ENCODE measurements at regions not wholly inside any gene's neighbourhood (a gene's known extent, or its start where the extent isn't known, plus 50 kb on each side); places are given as distances from the start of the nearest gene placed in this dataset.
"Not testable (repeated sequence)": the region's sequence is repeated elsewhere in the genome, so short reads cannot be mapped to it uniquely, and the experiment has no call there.

DNA sequence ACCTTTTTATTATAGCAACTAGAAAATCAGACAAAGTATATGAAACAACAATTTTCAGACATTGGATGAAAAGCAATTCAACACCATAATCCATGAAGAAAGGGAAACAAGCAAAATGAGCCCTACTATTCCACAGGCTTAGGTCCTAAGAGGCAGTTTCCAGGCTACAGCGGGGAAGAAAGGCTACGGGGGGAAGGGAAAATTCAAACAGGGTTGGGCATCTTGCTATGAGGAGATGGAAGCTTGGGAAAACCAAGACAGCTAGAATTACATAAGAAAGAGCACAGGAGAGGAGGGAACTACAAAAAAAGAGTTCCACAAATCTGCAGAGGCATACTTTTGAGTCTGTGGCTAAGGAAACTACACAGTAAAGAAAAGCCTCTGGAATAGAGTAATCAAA, 356.0 kb upstream of the CLEC14A start:
- Histone ChIP-seq H3K4me1 (ENCODE audit: control insufficient read depth, insufficient read depth, low read length) (no peaks in the 10 kb centered on the region), H3K36me3 (ENCODE audit: control insufficient read depth, insufficient read depth, low read length) (no peaks in the 10 kb centered on the region), H3K4me3 (ENCODE audit: insufficient read depth, low read depth, low read length) (no peak overlapping the region), H3K27me3 (ENCODE audit: control insufficient read depth, insufficient read depth, low read length, poor library complexity, severe bottlenecking) (no peaks in the 10 kb centered on the region), H3K27ac (ENCODE audit: insufficient read depth, low read depth, low read length, poor library complexity, severe bottlenecking) (no peak overlapping the region), H3K9me3 (ENCODE audit: control insufficient read depth, low read length) (no peaks in the 10 kb centered on the region)
- WGBS, 2 experiments = 40 to 43% methylated on average over 2 of the region's 2 CpGs

GRCh38 chr14:38608244-38608643, 352.4 kb upstream of the CLEC14A start:
- Histone ChIP-seq H3K27me3 (ENCODE audit: control insufficient read depth, insufficient read depth, low read length, poor library complexity, severe bottlenecking) (no peaks in the 10 kb centered on the region), H3K4me3 (ENCODE audit: insufficient read depth, low read depth, low read length) (no peak overlapping the region), H3K4me1 (ENCODE audit: control insufficient read depth, insufficient read depth, low read length) (no peaks in the 10 kb centered on the region), H3K36me3 (ENCODE audit: control insufficient read depth, insufficient read depth, low read length) (no peaks in the 10 kb centered on the region), H3K27ac (ENCODE audit: insufficient read depth, low read depth, low read length, poor library complexity, severe bottlenecking) (no peak overlapping the region), H3K9me3 (ENCODE audit: control insufficient read depth, low read length) (no peaks in the 10 kb centered on the region)
- WGBS, 2 experiments = 87 to 95% methylated on average over 1 of the region's 1 CpG

DNA sequence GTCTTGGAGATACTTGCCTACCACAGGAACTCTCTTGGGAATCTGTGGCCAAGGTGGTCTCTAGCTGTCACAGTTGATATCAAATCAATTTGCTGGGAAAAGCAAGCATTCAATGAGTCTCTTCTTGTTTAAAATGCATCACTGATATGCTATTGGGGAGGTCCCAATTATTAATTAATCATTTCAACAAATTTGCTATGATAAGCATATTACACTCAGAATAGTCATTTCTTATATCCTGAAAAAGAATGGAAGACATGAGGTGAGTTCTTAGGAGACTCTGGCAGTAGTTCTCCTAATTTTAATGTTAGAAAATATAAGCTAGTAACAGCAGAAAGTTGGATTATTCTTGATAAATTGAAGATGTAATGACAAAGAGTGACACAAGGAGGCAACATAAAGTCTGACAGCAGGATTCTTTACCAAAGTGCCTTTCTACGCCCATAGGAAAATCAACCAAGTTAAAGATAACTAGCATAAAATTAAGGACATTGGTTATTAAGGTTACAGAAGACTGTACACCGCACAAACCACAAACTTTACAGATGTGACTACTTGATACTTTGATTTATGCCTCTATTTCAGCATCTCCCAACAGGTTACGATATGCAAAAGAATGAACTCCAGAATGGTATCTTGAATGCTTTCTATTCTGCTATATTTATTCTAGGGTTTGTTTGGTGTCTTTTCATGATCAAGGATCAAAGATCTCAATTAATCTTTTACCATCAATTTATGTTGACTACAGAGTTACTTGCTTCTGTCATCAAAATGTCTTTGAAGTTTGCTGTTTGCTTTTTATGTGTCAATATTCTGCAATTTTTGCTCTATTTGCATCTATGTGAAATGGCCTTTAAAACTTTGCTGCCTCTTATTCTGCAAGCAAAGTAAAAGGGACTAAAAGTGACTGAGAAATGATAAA, 349.6 kb upstream of the CLEC14A start:
- Histone ChIP-seq H3K4me3 (ENCODE audit: insufficient read depth, low read depth, low read length) (no peak overlapping the region), H3K36me3 (ENCODE audit: control insufficient read depth, insufficient read depth, low read length) (no peaks in the 10 kb centered on the region), H3K4me1 (ENCODE audit: control insufficient read depth, insufficient read depth, low read length) (no peaks in the 10 kb centered on the region), H3K9me3 (ENCODE audit: control insufficient read depth, low read length) (no peaks in the 10 kb centered on the region), H3K27ac (ENCODE audit: insufficient read depth, low read depth, low read length, poor library complexity, severe bottlenecking) (no peak overlapping the region), H3K27me3 (ENCODE audit: control insufficient read depth, insufficient read depth, low read length, poor library complexity, severe bottlenecking) (no peaks in the 10 kb centered on the region)
- 98 to 100% methylated on average over 2 to 3 of the region's 3 CpGs for WGBS, 2 experiments

DNA sequence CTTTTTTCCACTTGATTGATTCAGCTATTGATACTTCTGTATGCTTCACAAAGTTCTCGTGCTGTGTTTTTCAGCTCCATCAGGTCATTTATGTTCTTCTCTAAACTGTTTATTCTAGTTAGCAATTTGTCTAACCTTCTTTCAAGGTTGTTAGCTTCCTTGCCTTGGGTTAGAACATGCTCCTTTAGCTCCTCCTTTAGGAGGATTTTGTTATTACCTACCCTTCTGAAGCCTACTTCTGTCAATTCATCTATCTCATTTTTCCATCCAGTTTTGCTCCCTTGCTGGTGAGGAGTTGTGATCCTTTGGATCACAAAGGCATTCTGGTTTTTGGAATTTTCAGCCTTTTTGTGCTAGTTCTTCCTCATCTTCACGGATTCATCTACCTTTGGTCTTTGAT, 344.7 kb upstream of the CLEC14A start:
- H3K4me3 ChIP-seq (ENCODE audit: insufficient read depth, low read depth, low read length); H3K9me3 ChIP-seq (ENCODE audit: control insufficient read depth, low read length); H3K27ac ChIP-seq (ENCODE audit: insufficient read depth, low read depth, low read length, poor library complexity, severe bottlenecking); H3K36me3 ChIP-seq (ENCODE audit: control insufficient read depth, insufficient read depth, low read length); H3K27me3 ChIP-seq (ENCODE audit: control insufficient read depth, insufficient read depth, low read length, poor library complexity, severe bottlenecking); H3K4me1 ChIP-seq (ENCODE audit: control insufficient read depth, insufficient read depth, low read length): not testable (repeated sequence)
- WGBS, 2 experiments = 77 to 88% methylated on average over 2 of the region's 2 CpGs

DNA sequence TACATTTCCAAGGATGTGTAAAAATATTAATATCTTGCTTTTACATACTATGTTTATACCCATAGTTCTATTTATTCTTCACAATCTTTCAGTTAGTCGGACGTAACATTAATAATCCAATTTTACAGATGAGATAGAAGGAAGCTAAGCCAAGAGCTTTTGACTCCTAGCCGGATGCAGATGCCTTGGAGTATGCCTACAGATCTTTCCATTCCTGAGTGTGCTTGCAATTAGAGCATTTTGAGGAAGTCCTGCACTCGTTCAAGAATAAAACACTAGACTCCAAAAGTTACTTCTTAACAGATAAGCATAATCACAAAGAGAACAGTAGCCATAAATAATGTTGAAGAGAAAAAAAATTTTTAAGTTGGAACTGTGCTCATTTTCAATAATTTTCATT, 337.6 kb upstream of the CLEC14A start:
- 96 to 98% methylated on average over 4 of the region's 4 CpGs for WGBS, 2 experiments
- Histone ChIP-seq H3K4me3 (ENCODE audit: insufficient read depth, low read depth, low read length) (no peak overlapping the region), H3K36me3 (ENCODE audit: control insufficient read depth, insufficient read depth, low read length) (no peaks in the 10 kb centered on the region), H3K4me1 (ENCODE audit: control insufficient read depth, insufficient read depth, low read length) (no peaks in the 10 kb centered on the region), H3K9me3 (ENCODE audit: control insufficient read depth, low read length) (no peaks in the 10 kb centered on the region), H3K27ac (ENCODE audit: insufficient read depth, low read depth, low read length, poor library complexity, severe bottlenecking) (no peak overlapping the region), H3K27me3 (ENCODE audit: control insufficient read depth, insufficient read depth, low read length, poor library complexity, severe bottlenecking) (no peaks in the 10 kb centered on the region)

DNA sequence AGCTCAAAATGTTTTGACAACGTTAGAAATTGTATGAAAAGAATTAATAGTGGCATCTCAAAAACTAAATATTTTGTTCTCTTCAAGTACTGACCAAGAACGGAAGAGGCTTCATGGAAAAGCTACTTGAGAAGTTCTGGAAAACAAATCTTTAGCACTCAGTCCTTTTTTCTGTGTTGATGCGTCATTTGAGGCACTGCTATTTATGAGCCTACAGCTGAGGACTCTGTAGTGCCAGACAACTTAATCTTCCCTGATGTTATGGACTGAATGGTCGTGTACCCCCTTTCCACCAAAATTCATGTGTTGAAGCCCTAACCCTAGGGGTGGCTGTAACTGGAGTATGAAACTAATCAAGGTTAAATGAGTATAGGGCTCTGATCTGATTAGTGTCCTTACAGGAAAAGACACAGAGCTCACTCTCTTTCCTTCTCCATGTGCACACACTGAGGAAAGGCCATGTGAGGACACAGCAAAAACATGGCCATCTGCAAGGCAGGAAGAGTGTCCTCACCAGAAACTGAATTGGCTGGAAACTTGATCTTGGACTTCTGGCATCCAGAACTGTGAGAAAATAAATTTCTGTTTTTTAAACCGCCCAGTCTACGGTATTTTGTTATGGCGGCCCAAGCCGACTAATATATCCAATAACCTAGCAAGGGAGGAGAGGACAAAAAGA, 337.0 kb upstream of the CLEC14A start:
- Histone ChIP-seq H3K4me1 (ENCODE audit: control insufficient read depth, insufficient read depth, low read length) (no peaks in the 10 kb centered on the region), H3K36me3 (ENCODE audit: control insufficient read depth, insufficient read depth, low read length) (no peaks in the 10 kb centered on the region), H3K4me3 (ENCODE audit: insufficient read depth, low read depth, low read length) (no peak overlapping the region), H3K27me3 (ENCODE audit: control insufficient read depth, insufficient read depth, low read length, poor library complexity, severe bottlenecking) (no peaks in the 10 kb centered on the region), H3K27ac (ENCODE audit: insufficient read depth, low read depth, low read length, poor library complexity, severe bottlenecking) (no peak overlapping the region), H3K9me3 (ENCODE audit: control insufficient read depth, low read length) (no peaks in the 10 kb centered on the region)
- 90 to 93% methylated on average over 7 to 8 of the region's 8 CpGs for WGBS, 2 experiments

DNA sequence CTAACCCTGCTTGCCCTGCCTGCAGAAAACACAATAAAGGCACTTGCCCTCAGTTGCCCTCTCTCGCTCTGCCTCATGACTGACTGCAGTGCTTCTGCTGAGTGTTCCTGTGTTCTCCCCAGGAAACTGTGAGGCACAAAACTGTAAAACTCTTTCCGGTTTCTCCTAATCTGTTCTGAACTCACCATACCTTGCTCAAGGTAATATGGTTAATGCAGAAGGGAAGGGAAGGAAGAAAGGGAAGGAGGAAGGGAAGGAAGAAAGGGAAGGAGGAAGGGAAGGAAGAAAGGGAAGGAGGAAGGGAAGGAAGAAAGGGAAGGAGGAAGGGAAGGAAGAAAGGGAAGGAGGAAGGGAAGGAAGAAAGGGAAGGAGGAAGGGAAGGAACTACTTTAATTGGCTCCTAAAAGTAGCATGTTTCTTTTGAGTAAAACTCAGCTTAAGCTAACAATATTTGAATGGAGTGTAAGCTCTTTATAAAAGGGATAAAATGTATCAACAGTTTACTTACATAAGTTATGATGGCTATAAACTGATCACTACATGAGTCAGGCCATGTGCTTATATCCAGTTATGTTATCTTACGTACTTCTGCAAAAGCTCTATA, 334.0 kb upstream of the CLEC14A start:
- H3K27me3 ChIP-seq (ENCODE audit: control insufficient read depth, insufficient read depth, low read length, poor library complexity, severe bottlenecking) = no peaks in the 10 kb centered on the region
- no peak overlapping the region for H3K27ac ChIP-seq (ENCODE audit: insufficient read depth, low read depth, low read length, poor library complexity, severe bottlenecking)
- no peaks in the 10 kb centered on the region for H3K36me3 ChIP-seq (ENCODE audit: control insufficient read depth, insufficient read depth, low read length)
- no peaks in the 10 kb centered on the region for H3K9me3 ChIP-seq (ENCODE audit: control insufficient read depth, low read length)
- no peaks in the 10 kb centered on the region for H3K4me1 ChIP-seq (ENCODE audit: control insufficient read depth, insufficient read depth, low read length)
- WGBS, 2 experiments = 87 to 93% methylated on average over 2 to 3 of the region's 3 CpGs
- H3K4me3 ChIP-seq (ENCODE audit: insufficient read depth, low read depth, low read length) = no peak overlapping the region

GRCh38 chr14:38583471-38583870, 327.6 kb upstream of the CLEC14A start:
- Histone ChIP-seq H3K27ac (ENCODE audit: insufficient read depth, low read depth, low read length, poor library complexity, severe bottlenecking) (no peak overlapping the region), H3K4me1 (ENCODE audit: control insufficient read depth, insufficient read depth, low read length) (no peaks in the 10 kb centered on the region), H3K9me3 (ENCODE audit: control insufficient read depth, low read length) (no peaks in the 10 kb centered on the region), H3K27me3 (ENCODE audit: control insufficient read depth, insufficient read depth, low read length, poor library complexity, severe bottlenecking) (no peaks in the 10 kb centered on the region), H3K36me3 (ENCODE audit: control insufficient read depth, insufficient read depth, low read length) (no peaks in the 10 kb centered on the region), H3K4me3 (ENCODE audit: insufficient read depth, low read depth, low read length) (no peak overlapping the region)
- whole genome bisulfite sequencing, 2 experiments = 100% methylated on average over 1 of the region's 1 CpG; no CpG with 5 or more reads in 1 of the 2 experiments

GRCh38 chr14:38578278-38578681, 322.4 kb upstream of the CLEC14A start:
- Histone ChIP-seq H3K27me3 (ENCODE audit: control insufficient read depth, insufficient read depth, low read length, poor library complexity, severe bottlenecking) (no peaks in the 10 kb centered on the region), H3K36me3 (ENCODE audit: control insufficient read depth, insufficient read depth, low read length) (no peaks in the 10 kb centered on the region), H3K4me1 (ENCODE audit: control insufficient read depth, insufficient read depth, low read length) (no peaks in the 10 kb centered on the region), H3K9me3 (ENCODE audit: control insufficient read depth, low read length) (no peaks in the 10 kb centered on the region), H3K27ac (ENCODE audit: insufficient read depth, low read depth, low read length, poor library complexity, severe bottlenecking) (no peak overlapping the region), H3K4me3 (ENCODE audit: insufficient read depth, low read depth, low read length) (no peak overlapping the region)
- WGBS, 2 experiments = 88 to 90% methylated on average over 4 of the region's 4 CpGs

- Histone ChIP-seq H3K9me3 (ENCODE audit: control insufficient read depth, low read length) (no peaks in the 10 kb centered on the region), H3K4me1 (ENCODE audit: control insufficient read depth, insufficient read depth, low read length) (no peaks in the 10 kb centered on the region), H3K4me3 (ENCODE audit: insufficient read depth, low read depth, low read length) (no peak overlapping the region), H3K36me3 (ENCODE audit: control insufficient read depth, insufficient read depth, low read length) (no peaks in the 10 kb centered on the region), H3K27me3 (ENCODE audit: control insufficient read depth, insufficient read depth, low read length, poor library complexity, severe bottlenecking) (no peaks in the 10 kb centered on the region), H3K27ac (ENCODE audit: insufficient read depth, low read depth, low read length, poor library complexity, severe bottlenecking) (no peak overlapping the region)
Measured at GRCh38 chr14:38567703-38568102, 311.8 kb upstream of the CLEC14A start.
